HepG2 (cell line): ENCODE measurements at regions not wholly inside any gene's neighbourhood (a gene's known extent, or its start where the extent isn't known, plus 50 kb on each side); places are given as distances from the start of the nearest gene placed in this dataset.

Experiments used
- EED ChIP-seq: sonication (generic); formaldehyde crosslinking; IDR thresholded peaks from 2 replicates; pipeline ENCODE4 v1.5.0; 2020; ENCODE audit warnings: mild to moderate bottlenecking, missing genetic modification reagents
- HDAC6 ChIP-seq: fragments of 200-600 bp; sonication (generic); IDR thresholded peaks from 2 replicates; pipeline ENCODE4 v1.7.0; 2017; ENCODE audit warnings: mild to moderate bottlenecking, antibody characterized with exemption, low read length, low read depth
- ISX ChIP-seq: sonication (generic); formaldehyde crosslinking; conservative IDR thresholded peaks from 2 replicates; pipeline ENCODE4 v1.5.0; 2020; ENCODE audit warnings: missing genetic modification reagents
- KAT8 ChIP-seq: IDR thresholded peaks from 2 replicates; pipeline ENCODE4 v1.6.1; 2016; ENCODE audit warnings: missing genetic modification reagents, missing compliant biosample characterization
- MATR3 ChIP-seq: sonication (generic); formaldehyde crosslinking; IDR thresholded peaks from 2 replicates; pipeline ENCODE4 v1.4.0; 2020; ENCODE audit warnings: missing genetic modification reagents
- SMAD9 ChIP-seq: sonication (generic); formaldehyde crosslinking; IDR thresholded peaks from 2 replicates; pipeline ENCODE4 v1.5.1; 2020; ENCODE audit warnings: mild to moderate bottlenecking, missing genetic modification reagents
- ZBTB37 ChIP-seq: sonication (generic); formaldehyde crosslinking; IDR thresholded peaks from 2 replicates; pipeline ENCODE4 v1.4.0; 2020; ENCODE audit warnings: mild to moderate bottlenecking, missing genetic modification reagents
- ZMYM4 ChIP-seq: sonication (generic); formaldehyde crosslinking; IDR thresholded peaks from 2 replicates; pipeline ENCODE4 v1.8.1; 2023; ENCODE audit warnings: mild to moderate bottlenecking, missing genetic modification reagents
- ZNF256 ChIP-seq: sonication (generic); formaldehyde crosslinking; conservative IDR thresholded peaks from 2 replicates; pipeline ENCODE4 v1.4.0; 2020; ENCODE audit warnings: missing genetic modification reagents
- TF ChIP-seq, protein P1 (sequence below): sonication (generic); formaldehyde crosslinking; IDR thresholded peaks from 2 replicates; pipeline ENCODE4 v1.5.1; 2020; ENCODE audit warnings: mild to moderate bottlenecking, missing genetic modification reagents, borderline replicate concordance

GRCh38 chr4:136823020-136823419, 709.3 kb downstream of the PCDH18 start (continued):
- TF ChIP-seq, protein P1, sequence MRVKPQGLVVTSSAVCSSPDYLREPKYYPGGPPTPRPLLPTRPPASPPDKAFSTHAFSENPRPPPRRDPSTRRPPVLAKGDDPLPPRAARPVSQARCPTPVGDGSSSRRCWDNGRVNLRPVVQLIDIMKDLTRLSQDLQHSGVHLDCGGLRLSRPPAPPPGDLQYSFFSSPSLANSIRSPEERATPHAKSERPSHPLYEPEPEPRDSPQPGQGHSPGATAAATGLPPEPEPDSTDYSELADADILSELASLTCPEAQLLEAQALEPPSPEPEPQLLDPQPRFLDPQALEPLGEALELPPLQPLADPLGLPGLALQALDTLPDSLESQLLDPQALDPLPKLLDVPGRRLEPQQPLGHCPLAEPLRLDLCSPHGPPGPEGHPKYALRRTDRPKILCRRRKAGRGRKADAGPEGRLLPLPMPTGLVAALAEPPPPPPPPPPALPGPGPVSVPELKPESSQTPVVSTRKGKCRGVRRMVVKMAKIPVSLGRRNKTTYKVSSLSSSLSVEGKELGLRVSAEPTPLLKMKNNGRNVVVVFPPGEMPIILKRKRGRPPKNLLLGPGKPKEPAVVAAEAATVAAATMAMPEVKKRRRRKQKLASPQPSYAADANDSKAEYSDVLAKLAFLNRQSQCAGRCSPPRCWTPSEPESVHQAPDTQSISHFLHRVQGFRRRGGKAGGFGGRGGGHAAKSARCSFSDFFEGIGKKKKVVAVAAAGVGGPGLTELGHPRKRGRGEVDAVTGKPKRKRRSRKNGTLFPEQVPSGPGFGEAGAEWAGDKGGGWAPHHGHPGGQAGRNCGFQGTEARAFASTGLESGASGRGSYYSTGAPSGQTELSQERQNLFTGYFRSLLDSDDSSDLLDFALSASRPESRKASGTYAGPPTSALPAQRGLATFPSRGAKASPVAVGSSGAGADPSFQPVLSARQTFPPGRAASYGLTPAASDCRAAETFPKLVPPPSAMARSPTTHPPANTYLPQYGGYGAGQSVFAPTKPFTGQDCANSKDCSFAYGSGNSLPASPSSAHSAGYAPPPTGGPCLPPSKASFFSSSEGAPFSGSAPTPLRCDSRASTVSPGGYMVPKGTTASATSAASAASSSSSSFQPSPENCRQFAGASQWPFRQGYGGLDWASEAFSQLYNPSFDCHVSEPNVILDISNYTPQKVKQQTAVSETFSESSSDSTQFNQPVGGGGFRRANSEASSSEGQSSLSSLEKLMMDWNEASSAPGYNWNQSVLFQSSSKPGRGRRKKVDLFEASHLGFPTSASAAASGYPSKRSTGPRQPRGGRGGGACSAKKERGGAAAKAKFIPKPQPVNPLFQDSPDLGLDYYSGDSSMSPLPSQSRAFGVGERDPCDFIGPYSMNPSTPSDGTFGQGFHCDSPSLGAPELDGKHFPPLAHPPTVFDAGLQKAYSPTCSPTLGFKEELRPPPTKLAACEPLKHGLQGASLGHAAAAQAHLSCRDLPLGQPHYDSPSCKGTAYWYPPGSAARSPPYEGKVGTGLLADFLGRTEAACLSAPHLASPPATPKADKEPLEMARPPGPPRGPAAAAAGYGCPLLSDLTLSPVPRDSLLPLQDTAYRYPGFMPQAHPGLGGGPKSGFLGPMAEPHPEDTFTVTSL (CRISPR knock-in tag): no peak
- TF ChIP-seq ISX: no peak
- no peak for TF ChIP-seq KAT8 (CRISPR knock-in tag)
- TF ChIP-seq ZMYM4 (CRISPR knock-in tag): no peak
- TF ChIP-seq HDAC6: no peak
- TF ChIP-seq EED (CRISPR knock-in tag): no peak
- no peak for TF ChIP-seq ZBTB37 (CRISPR knock-in tag)
- TF ChIP-seq SMAD9: no peak
- TF ChIP-seq MATR3: no peak
- no peak for TF ChIP-seq ZNF256 (CRISPR knock-in tag)
- TF ChIP-seq, all 625 proteins: peak for 0
